RPMI8226 (cell line): ENCODE measurements at regions not wholly inside any gene's neighbourhood (a gene's known extent, or its start where the extent isn't known, plus 50 kb on each side); places are given as distances from the start of the nearest gene placed in this dataset.
"Not testable (repeated sequence)": the region's sequence is repeated elsewhere in the genome, so short reads cannot be mapped to it uniquely, and the experiment has no call there.

Experiments used
- DNase-seq: peaks from one replicate; pipeline ENCODE4 v3.0.0-alpha.2; 2015

- no peak for DNase-seq
These were observed 350.8 kb downstream of the BRD1 start for GRCh38 chr22:49476800-49477400.

- no peak for DNase-seq
These were observed 351.5 kb downstream of the BRD1 start for GRCh38 chr22:49476176-49476575.

GRCh38 chr22:49475253-49475652 is 352.4 kb downstream of the BRD1 start:
- no peak for DNase-seq

- no peak for DNase-seq
These were observed 354.4 kb downstream of the BRD1 start for GRCh38 chr22:49473286-49473685.

- DNase-seq: no peak
These were observed 356.8 kb downstream of the BRD1 start for GRCh38 chr22:49470741-49471503.

GRCh38 chr22:49469896-49470740 is 357.6 kb downstream of the BRD1 start:
- no peak for DNase-seq

- no peak for DNase-seq
These were observed 359.0 kb downstream of the BRD1 start for GRCh38 chr22:49468487-49469198.

- no peak for DNase-seq
These were observed 360.6 kb downstream of the BRD1 start for GRCh38 chr22:49466878-49467595.

GRCh38 chr22:49464037-49464436 is 363.6 kb downstream of the BRD1 start:
- no peak for DNase-seq

- DNase-seq: no peak
These were observed 364.9 kb downstream of the BRD1 start for GRCh38 chr22:49462795-49463194.

- no peak for DNase-seq
These were observed 365.4 kb downstream of the BRD1 start for GRCh38 chr22:49462291-49462690.

- DNase-seq: no peak
These were observed 366.0 kb downstream of the BRD1 start for GRCh38 chr22:49461674-49462073.

- DNase-seq: no peak
These were observed 366.9 kb downstream of the BRD1 start for GRCh38 chr22:49460592-49461281.

- DNase-seq: no peak
These were observed 367.6 kb downstream of the BRD1 start for GRCh38 chr22:49460091-49460490.

- DNase-seq: no peak
These were observed 369.0 kb downstream of the BRD1 start for GRCh38 chr22:49458708-49459099.

GRCh38 chr22:49457946-49458707 is 369.5 kb downstream of the BRD1 start:
- no peak for DNase-seq

GRCh38 chr22:49457146-49457545 is 370.5 kb downstream of the BRD1 start:
- DNase-seq: no peak

- DNase-seq: no peak
These were observed 372.1 kb downstream of the BRD1 start for GRCh38 chr22:49455595-49455994.

- no peak for DNase-seq
These were observed 372.9 kb downstream of the BRD1 start for GRCh38 chr22:49454726-49455125.

- DNase-seq: no peak
These were observed 373.9 kb downstream of the BRD1 start for GRCh38 chr22:49453771-49454170.

GRCh38 chr22:49453019-49453418 is 374.7 kb downstream of the BRD1 start:
- DNase-seq: not testable (repeated sequence)
